Breast epithelium (tissue), 4 donors: ENCODE measurements at regions not wholly inside any gene's neighbourhood (a gene's known extent, or its start where the extent isn't known, plus 50 kb on each side); places are given as distances from the start of the nearest gene placed in this dataset.

ENCODE experiments used
- DNase-seq, 2 donors: peaks; one replicate each; pipeline ENCODE4 v3.0.0-alpha.2; 2019; ENCODE audit warnings: low spot score in 2 of 2
- H3K27ac ChIP-seq, 2 donors: fragments of 200-600 bp; sonication (generic) in 1 of 2; one replicate each; pipeline ENCODE4 v1.5.1; 2016 to 2019; ENCODE audit warnings: mild to moderate bottlenecking in 1 of 2
- H3K27me3 ChIP-seq, 2 donors: fragments of 200-600 bp; sonication (generic) in 1 of 2; one replicate each; pipeline versions ENCODE4 v1.5.1 to v1.6.0; 2017 to 2019; ENCODE audit warnings: control low read depth in 1 of 2, mild to moderate bottlenecking in 1 of 2
- H3K36me3 ChIP-seq: fragments of 200-600 bp; one replicate; pipeline ENCODE4 v1.5.1; 2019
- H3K4me1 ChIP-seq, 2 donors: fragments of 200-600 bp; sonication (generic); one replicate each; pipeline ENCODE4 v1.5.1; 2016 to 2019; ENCODE audit warnings: control low read depth in 1 of 2
- H3K4me3 ChIP-seq, 3 donors: fragments of 200-600 bp; sonication (generic); 1 replicate in 2 of 3; 2 replicates in 1 of 3; pipeline ENCODE4 v1.5.1; 2016 to 2019; ENCODE audit warnings: mild to moderate bottlenecking in 3 of 3, moderate library complexity in 2 of 3
- H3K9me3 ChIP-seq, 2 donors: fragments of 200-600 bp; sonication (generic) in 1 of 2; one replicate each; pipeline ENCODE4 v1.5.1; 2016 to 2019; ENCODE audit warnings: control low read depth in 1 of 2
- CTCF ChIP-seq, 3 donors: fragments of 450-650 bp; IDR thresholded peaks; one replicate each; pipeline ENCODE4 v1.5.1; 2016 to 2017; ENCODE audit warnings: antibody characterized with exemption in 3 of 3, mild to moderate bottlenecking in 3 of 3, moderate library complexity in 3 of 3
- POLR2A ChIP-seq: fragments of 450-650 bp; IDR thresholded peaks from one replicate; pipeline ENCODE4 v1.6.1; 2016; ENCODE audit warnings: antibody characterized with exemption, mild to moderate bottlenecking, moderate library complexity
- POLR2AphosphoS5 ChIP-seq, 3 donors: sonication (generic); formaldehyde crosslinking; IDR thresholded peaks; one replicate each; pipeline ENCODE4 v1.6.1; 2017; ENCODE audit warnings: antibody characterized with exemption in 3 of 3
- intact Hi-C: fragments of 100-400 bp; cut with DNase I; formaldehyde crosslinking; loops from one replicate; pipeline ENCODE4 v1.15.1; 2023; ENCODE audit warnings: low total_unique reads

- H3K9me3 ChIP-seq = no peaks in the 10 kb centered on the region
- no peak overlapping the region for H3K27ac ChIP-seq
- DNase-seq = no peak
- H3K4me1 ChIP-seq = no peaks in the 10 kb centered on the region
- TF ChIP-seq CTCF (IDR thresholded peaks at IDR 0.05) = no peak
- TF ChIP-seq POLR2AphosphoS5 (IDR thresholded peaks at IDR 0.05) = no peak
- H3K4me3 ChIP-seq = no peak overlapping the region
- no peaks in the 10 kb centered on the region for H3K27me3 ChIP-seq
- no peaks in the 10 kb centered on the region for H3K36me3 ChIP-seq
- intact Hi-C loops = loop anchor here (10.0 kb wide), 1 partner anchor 427 kb away; no protein-coding TSS in a partner anchor
Observed at GRCh38 chr13:73231471-73231870, 172.7 kb downstream of the KLF5 start.

- intact Hi-C loops = loop anchor here (10.0 kb wide), 1 partner anchor 426 kb away; no protein-coding TSS in a partner anchor
- no peak overlapping the region for H3K4me3 ChIP-seq
- TF ChIP-seq POLR2AphosphoS5 (IDR thresholded peaks at IDR 0.05) (no peak), POLR2A (no peak), CTCF (IDR thresholded peaks at IDR 0.05) (no peak)
Observed at GRCh38 chr13:73230716-73231115, 171.9 kb downstream of the KLF5 start.

GRCh38 chr13:73228546-73228945, 169.7 kb downstream of the KLF5 start:
- no peak overlapping the region for H3K4me3 ChIP-seq
- H3K4me1 ChIP-seq = no peaks in the 10 kb centered on the region
- intact Hi-C loops = no loop called here
- TF ChIP-seq POLR2AphosphoS5 (IDR thresholded peaks at IDR 0.05) (no peak), CTCF (IDR thresholded peaks at IDR 0.05) (no peak), POLR2A (no peak)
- no peak for DNase-seq
- H3K27ac ChIP-seq = no peak overlapping the region
- no peaks in the 10 kb centered on the region for H3K36me3 ChIP-seq
- no peaks in the 10 kb centered on the region for H3K27me3 ChIP-seq
- no peaks in the 10 kb centered on the region for H3K9me3 ChIP-seq

More at GRCh38 chr13:73230716-73231115, 171.9 kb downstream of the KLF5 start:
- H3K27ac ChIP-seq = no peak overlapping the region
- no peaks in the 10 kb centered on the region for H3K36me3 ChIP-seq
- no peaks in the 10 kb centered on the region for H3K4me1 ChIP-seq
- no peaks in the 10 kb centered on the region for H3K27me3 ChIP-seq
- DNase-seq = no peak
- H3K9me3 ChIP-seq = no peaks in the 10 kb centered on the region

GRCh38 chr13:73225990-73226389, 167.2 kb downstream of the KLF5 start:
- H3K27ac ChIP-seq = no peak overlapping the region
- no peak for TF ChIP-seq CTCF (IDR thresholded peaks at IDR 0.05)
- no peak for TF ChIP-seq POLR2AphosphoS5 (IDR thresholded peaks at IDR 0.05)
- no peak for TF ChIP-seq POLR2A
- no peak for DNase-seq
- no peaks in the 10 kb centered on the region for H3K27me3 ChIP-seq
- H3K9me3 ChIP-seq = no peaks in the 10 kb centered on the region
- intact Hi-C loops = no loop called here
- no peak overlapping the region for H3K4me3 ChIP-seq
- H3K4me1 ChIP-seq = no peaks in the 10 kb centered on the region
- H3K36me3 ChIP-seq = no peaks in the 10 kb centered on the region

GRCh38 chr13:73224703-73225102, 165.9 kb downstream of the KLF5 start:
- Histone ChIP-seq H3K36me3 (no peaks in the 10 kb centered on the region), H3K9me3 (no peaks in the 10 kb centered on the region), H3K4me3 (no peak overlapping the region), H3K27ac (no peak overlapping the region), H3K27me3 (no peaks in the 10 kb centered on the region), H3K4me1 (no peaks in the 10 kb centered on the region)
- DNase-seq = no peak
- no peak for TF ChIP-seq POLR2AphosphoS5 (IDR thresholded peaks at IDR 0.05)
- TF ChIP-seq CTCF (IDR thresholded peaks at IDR 0.05) = no peak
- no peak for TF ChIP-seq POLR2A
- intact Hi-C loops = no loop called here
